Heart right ventricle (tissue), 16 donors: ENCODE measurements at regions not wholly inside any gene's neighbourhood (a gene's known extent, or its start where the extent isn't known, plus 50 kb on each side); places are given as distances from the start of the nearest gene placed in this dataset.

Experiments used
- ATAC-seq, 8 donors: fragments of 200-7000 bp; cut with Tn5 transposase; one replicate each; pipeline ENCODE4 v1.9.1; 2020; ENCODE audit warnings: mild to moderate bottlenecking in 8 of 8, moderate library complexity in 8 of 8, moderate number of reproducible peaks in 1 of 8
- DNase-seq, 2 donors: peaks; one replicate each; pipeline ENCODE4 v3.0.0-alpha.2; 2020
- H3K27ac ChIP-seq, 10 donors: fragments of 200-600 bp; sonication (generic) in 2 of 10; one replicate each; pipeline versions ENCODE4 v1.5.0 to v1.8.0; 2020 to 2022; ENCODE audit warnings: mild to moderate bottlenecking in 3 of 10
- H3K27me3 ChIP-seq, 7 donors: fragments of 200-600 bp; one replicate each; pipeline ENCODE4 v1.8.0; 2021 to 2022; ENCODE audit warnings: mild to moderate bottlenecking in 2 of 7
- H3K36me3 ChIP-seq, 9 donors: fragments of 200-600 bp; sonication (generic) in 1 of 9; one replicate each; pipeline versions ENCODE4 v1.5.0 to v1.8.0; 2020 to 2022; ENCODE audit warnings: mild to moderate bottlenecking in 2 of 9
- H3K4me1 ChIP-seq, 9 donors: fragments of 200-600 bp; sonication (generic) in 1 of 9; one replicate each; pipeline versions ENCODE4 v1.5.0 to v1.8.0; 2020 to 2022; ENCODE audit warnings: mild to moderate bottlenecking in 4 of 9
- H3K4me3 ChIP-seq, 10 donors: fragments of 200-600 bp; sonication (generic) in 2 of 10; one replicate each; pipeline versions ENCODE4 v1.5.0 to v1.8.0; 2020 to 2022; ENCODE audit warnings: mild to moderate bottlenecking in 7 of 10, moderate library complexity in 2 of 10
- H3K9me3 ChIP-seq, 11 donors: fragments of 200-600 bp in 10 of 11; sonication (generic) in 2 of 11; one replicate each; pipeline versions ENCODE4 v1.5.0 to v1.8.0; 2013 to 2022; ENCODE audit warnings: mild to moderate bottlenecking in 2 of 11, control low read depth in 1 of 11, moderate library complexity in 1 of 11
- CTCF ChIP-seq, 9 donors: fragments of 200-600 bp; sonication (generic) in 2 of 9; IDR thresholded peaks; one replicate each; pipeline versions ENCODE4 v1.5.0 to v1.8.0; 2021 to 2022; ENCODE audit warnings: antibody characterized with exemption in 9 of 9, mild to moderate bottlenecking in 5 of 9, moderate library complexity in 1 of 9
- WGBS, 2 donors: extraction: QIAGEN DNeasy Blood & Tissue Kit; methylation state at CpG; one replicate each; pipeline ENCODE4 v1.1.7; 2013; ENCODE audit warnings: inconsistent platforms in 1 of 2; 5-methylcytosine and 5-hydroxymethylcytosine counted together
- intact Hi-C, 10 donors: fragments of 100-400 bp; cut with DNase I; formaldehyde crosslinking; loops; one replicate each; pipeline versions ENCODE4 v1.11.1 to v1.14.2; 2022
- donor health status: Arrhythmogenic right ventricular cardiomyopathy.
- donor health status: ischemic (EF 13 %, LVEDD 7.1; RV severe dilation, severe dysfunction).
- donor health status: healthy with polysubstance abuse.
- donor health status: DM: no; HTN: yes; CAD: no.
- donor health status: DM: no; HTN: no; CAD: no.
- donor health status: ischemic (EF 25% LVEDD 6.9; RV normal size, moderate dysfunction).
- donor health status: ischemic (EF 25% LVEDD 5.7; RV mildly dilated, moderate dysfunction).
- donor health status: healthy.
- donor health status: DM: yes; HTN: yes; CAD: no.
- donor health status: Ischemic cardiomyopathy.
- donor health status: ischemic (EF 35%, LVEDD 5.7; RV mildly dilated, moderate dysfunction).
- donor health status: nonischemic (EF 11% LVEDD 7.7; RV severe dilation, severe dysfunction).
- donor health status: DM: yes; HTN: yes; CAD: no.
- donor health status: PGD.
- donor health status: ischemic (EF 29% LVEDD 5.4; RV normal size, mild dysfunction).
- donor health status: nonischemic (EF 23%, LVEDD 6.1; RV moderate dilation, normal function).

DNA sequence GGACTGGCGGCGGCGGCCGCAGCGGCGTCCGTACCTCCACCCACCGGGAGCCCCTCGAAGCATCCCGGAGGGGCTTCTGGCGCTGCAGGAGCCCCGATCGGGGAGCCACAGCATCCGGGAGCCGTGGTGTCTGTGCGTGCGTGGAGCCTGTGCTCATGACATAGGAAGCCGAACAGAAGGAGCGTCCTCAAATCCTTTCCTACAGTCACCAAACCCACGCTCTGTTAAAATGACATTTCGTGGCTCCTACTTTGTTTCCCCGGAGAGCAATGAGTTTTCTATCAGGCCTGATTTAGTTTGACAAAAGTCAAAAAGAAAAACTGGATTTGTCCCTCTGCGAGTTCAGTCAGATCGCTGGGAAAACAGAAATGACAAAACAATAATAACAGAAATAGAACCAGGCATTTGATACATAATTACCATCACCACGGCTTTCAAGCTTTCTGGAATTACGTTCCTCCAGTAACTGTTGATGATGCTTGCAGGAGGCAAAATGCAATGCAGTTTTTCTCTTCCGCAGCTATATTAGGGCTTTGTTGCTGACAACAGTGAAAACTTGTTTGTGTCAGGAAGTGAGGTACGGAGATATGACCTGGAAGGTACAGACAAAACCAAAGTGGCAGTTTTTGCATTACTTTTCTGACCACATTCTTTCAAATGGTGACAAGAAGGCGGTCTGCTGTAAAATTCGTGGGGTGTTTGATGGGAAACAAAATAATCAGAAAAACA is 219.3 kb upstream of the MKLN1 start:
- 4 to 8% methylated on average over 30 of the region's 30 CpGs for WGBS, 2 donors
- H3K4me1 ChIP-seq, result peaks cover 0 to 63% (median 52%) of the 10 kb centered on the region in 9 donors
- H3K27ac ChIP-seq, result peak overlapping the region; percentile 94 to 100 (median 99)
- no peak for TF ChIP-seq CTCF (IDR thresholded peaks at IDR 0.05)
- no peaks in the 10 kb centered on the region for H3K9me3 ChIP-seq
- peak overlapping the region; percentile 74 to 97 (median 88) for H3K4me3 ChIP-seq
- ATAC-seq, result no peak
- H3K27me3 ChIP-seq, result no peaks in the 10 kb centered on the region
- DNase-seq, result peak in 1 of 2 donors; percentile 65
- intact Hi-C loops, result loop anchor here in 5 of 10 donors (2.0 to 10.0 kb wide), 9 partner anchors 36 to 319 kb away; partner anchors contain the start of gene MKLN1 (in 1 of the 5)
- H3K36me3 ChIP-seq, result peaks cover 0 to 9% (median 0%) of the 10 kb centered on the region in 9 donors

GRCh38 chr7:131109011-131109758 is 218.5 kb upstream of the MKLN1 start:
- H3K36me3 ChIP-seq, result peaks cover 0 to under 1% (median 0%) of the 10 kb centered on the region in 9 donors
- intact Hi-C loops, result loop anchor here in 5 of 10 donors (2.0 to 10.0 kb wide), 9 partner anchors 37 to 318 kb away; partner anchors contain the start of gene MKLN1 (in 1 of the 5)
- no peaks in the 10 kb centered on the region for H3K27me3 ChIP-seq
- ATAC-seq (no peak), DNase-seq (no peak)
- H3K9me3 ChIP-seq, result no peaks in the 10 kb centered on the region
- peaks cover 0 to 55% (median 44%) of the 10 kb centered on the region in 9 donors for H3K4me1 ChIP-seq
- WGBS, 2 donors, result 53 to 59% methylated on average over 6 of the region's 6 CpGs
- no peak for TF ChIP-seq CTCF (IDR thresholded peaks at IDR 0.05)
- peak overlapping the region; percentile 94 to 100 (median 99) for H3K27ac ChIP-seq
- H3K4me3 ChIP-seq, result peak overlapping the region; percentile 43 to 95 (median 82)

GRCh38 chr7:131109759-131110296 is 217.8 kb upstream of the MKLN1 start:
- H3K36me3 ChIP-seq, result no peaks in the 10 kb centered on the region
- no peaks in the 10 kb centered on the region for H3K27me3 ChIP-seq
- peak; percentile 86 for DNase-seq
- 0 to 1% methylated on average over 31 to 37 of the region's 37 CpGs for WGBS, 2 donors
- no peaks in the 10 kb centered on the region for H3K9me3 ChIP-seq
- H3K4me1 ChIP-seq, result peaks cover 0 to 48% (median 38%) of the 10 kb centered on the region in 9 donors
- H3K27ac ChIP-seq, result peak overlapping the region; percentile 94 to 100 (median 99)
- no peak for TF ChIP-seq CTCF (IDR thresholded peaks at IDR 0.05)
- intact Hi-C loops, result loop anchor here in 8 of 10 donors (2.0 to 10.0 kb wide), 18 partner anchors 38 to 395 kb away; partner anchors contain the start of gene MKLN1 (in 2 of the 8)
- ATAC-seq, result peak; percentile 44 to 66 (median 52)
- H3K4me3 ChIP-seq, result peak overlapping the region; percentile 43 to 95 (median 82)
